Cerebellar cortex (tissue), 1 donor: ENCODE measurements at regions not wholly inside any gene's neighbourhood (a gene's known extent, or its start where the extent isn't known, plus 50 kb on each side); places are given as distances from the start of the nearest gene placed in this dataset.

Source experiments
- DNase-seq: peaks from one replicate; pipeline ENCODE4 v3.0.0-alpha.2; 2015; ENCODE audit warnings: low spot score

- no peak for DNase-seq
These were observed 92.0 kb upstream of the GPR26 start for GRCh38 chr10:123574109-123574698.

DNA sequence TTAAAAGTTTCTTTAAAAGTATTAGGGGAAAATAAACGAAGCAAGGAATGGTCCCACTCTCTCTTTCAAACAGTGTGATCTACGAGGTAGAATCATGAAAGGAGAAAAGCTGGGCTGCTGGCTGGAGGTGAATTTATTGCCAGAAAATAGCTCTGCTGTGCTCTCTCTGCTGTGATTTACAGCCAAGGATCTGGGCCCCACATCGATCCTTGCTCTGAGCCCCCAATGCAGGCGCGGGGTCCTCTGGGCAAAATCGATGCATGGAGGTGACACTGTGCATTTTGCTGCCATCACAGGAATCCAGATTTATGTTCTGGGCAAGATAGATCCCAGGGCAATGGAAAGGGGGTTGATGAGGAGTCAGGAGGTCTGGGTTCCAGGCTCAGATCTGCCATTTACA lies 91.0 kb upstream of the GPR26 start:
- no peak for DNase-seq

GRCh38 chr10:123576706-123577105 lies 89.4 kb upstream of the GPR26 start:
- no peak for DNase-seq

- no peak for DNase-seq
These were observed 88.2 kb upstream of the GPR26 start for GRCh38 chr10:123577921-123578461.

- DNase-seq = no peak
These were observed 87.4 kb upstream of the GPR26 start for GRCh38 chr10:123578721-123579120.

DNA sequence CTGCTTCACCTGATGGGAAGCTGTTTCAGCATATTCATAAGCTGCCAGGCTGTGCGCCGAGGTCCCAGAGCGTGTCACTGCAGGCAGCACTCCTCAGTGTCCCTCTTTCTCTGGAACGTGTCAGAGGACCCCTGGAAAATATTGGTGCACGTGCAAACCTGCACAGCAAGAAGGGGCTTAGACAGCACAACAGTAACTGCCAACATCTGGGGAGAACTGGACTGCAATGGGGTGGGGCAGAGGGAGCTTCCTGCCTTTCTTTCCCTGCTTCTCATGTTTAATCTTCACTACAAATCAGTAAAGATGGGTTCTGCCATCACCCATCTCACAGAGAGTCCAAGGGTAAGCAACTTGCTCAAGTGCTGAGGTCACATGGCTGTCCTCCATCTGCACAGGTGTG lies 86.5 kb upstream of the GPR26 start:
- DNase-seq = no peak

GRCh38 chr10:123580426-123580825 lies 85.7 kb upstream of the GPR26 start:
- DNase-seq = no peak

- DNase-seq = no peak
These were observed 84.5 kb upstream of the GPR26 start for GRCh38 chr10:123581656-123582055.

DNA sequence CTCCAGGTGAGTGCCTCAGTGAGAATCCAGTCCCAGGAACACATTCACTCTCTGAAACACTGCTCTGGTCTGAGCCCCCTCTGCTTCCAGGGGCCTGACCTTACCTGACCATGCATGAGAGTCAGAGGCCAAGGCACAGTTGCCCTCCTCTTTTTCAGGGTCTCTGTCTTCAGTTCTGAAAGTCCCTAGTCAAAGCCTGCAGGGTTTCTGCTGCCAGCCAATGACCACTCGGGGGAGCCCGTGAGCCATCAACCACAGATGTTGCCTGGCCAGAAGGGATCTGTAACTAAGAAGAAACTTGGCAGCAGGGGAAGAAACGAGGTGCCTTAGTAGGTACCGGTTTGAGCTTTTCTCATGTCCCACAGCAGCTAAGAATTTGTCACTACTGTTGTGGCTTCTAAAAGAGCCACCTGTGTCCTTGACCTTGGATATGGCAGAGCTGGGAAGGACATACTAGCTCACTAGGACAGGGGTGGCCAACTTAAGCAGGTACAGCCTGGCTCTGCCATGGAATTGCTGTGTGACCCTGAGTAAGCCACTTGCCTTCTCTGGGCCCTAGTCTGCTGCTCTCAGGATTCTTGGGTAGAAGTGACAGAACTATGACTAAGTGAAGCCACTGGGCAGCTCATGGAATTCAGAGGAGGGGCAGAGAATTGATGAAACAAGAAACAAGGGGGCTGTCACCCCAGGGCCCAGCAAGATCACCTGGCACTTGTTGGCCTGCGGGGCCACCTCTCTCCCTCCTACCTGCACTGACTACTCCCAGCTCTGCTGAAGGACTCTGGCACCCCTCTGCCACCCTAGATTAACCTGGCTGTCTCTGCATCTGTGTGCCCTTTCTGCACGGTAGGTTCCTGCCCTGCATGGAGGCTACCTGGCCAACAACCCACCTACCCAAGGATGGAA lies 83.8 kb upstream of the GPR26 start:
- DNase-seq = peak; percentile 67

DNA sequence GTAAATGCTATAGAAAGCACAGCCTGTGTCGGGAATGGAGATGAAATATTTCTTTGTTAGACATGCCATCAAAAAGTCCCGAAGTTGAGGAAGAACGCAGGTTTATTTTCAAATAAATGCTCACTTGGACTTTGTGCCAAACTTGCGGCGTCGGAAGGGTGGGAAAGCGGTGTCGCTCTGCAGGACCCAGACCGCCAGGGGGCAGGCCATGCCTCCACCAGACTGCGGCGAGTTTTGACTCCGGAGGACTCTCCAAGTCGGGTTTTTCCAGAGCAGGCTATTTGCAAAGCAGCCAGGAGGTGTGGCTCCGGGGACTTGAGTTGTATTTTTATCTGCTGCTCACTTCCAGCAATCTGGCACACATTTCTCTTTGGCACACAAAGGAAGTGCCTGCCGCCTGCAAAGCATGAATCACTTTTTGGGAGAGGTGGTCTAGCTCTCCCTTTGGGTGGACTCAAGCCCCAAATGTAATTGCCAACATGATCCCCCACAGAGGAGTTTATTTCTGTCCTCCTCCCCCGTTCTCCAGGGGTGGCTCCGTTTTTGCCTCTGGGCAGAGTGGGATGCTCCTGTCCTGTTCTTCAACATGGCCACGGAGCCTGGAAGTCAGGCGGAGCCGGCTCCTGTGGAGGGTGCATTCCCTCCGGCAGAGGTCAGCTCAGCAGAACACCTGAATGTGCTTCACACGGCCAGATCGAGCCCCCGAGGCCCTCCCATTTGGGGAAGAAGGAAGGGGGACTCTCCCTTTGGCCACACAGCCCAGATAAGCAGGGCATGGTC lies 82.3 kb upstream of the GPR26 start:
- DNase-seq = peak; percentile 61

DNA sequence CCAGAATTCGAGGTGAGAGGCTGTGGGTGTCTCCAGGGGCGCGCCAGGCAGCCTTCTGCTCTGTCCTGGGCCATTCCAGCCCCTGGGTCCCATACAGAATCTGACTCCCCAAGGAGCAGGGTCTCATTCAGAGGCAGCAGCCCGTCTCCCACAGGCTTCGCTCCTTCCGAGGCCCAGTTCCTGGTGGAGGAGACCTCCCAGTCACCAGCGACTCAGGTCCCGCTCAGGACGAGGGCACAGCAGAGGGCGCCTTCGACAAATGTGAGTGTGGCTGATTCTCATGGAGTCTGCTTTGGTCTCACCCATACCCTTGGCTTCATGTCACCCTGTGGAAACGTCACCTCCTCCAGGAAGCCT lies 81.8 kb upstream of the GPR26 start:
- DNase-seq = no peak

DNA sequence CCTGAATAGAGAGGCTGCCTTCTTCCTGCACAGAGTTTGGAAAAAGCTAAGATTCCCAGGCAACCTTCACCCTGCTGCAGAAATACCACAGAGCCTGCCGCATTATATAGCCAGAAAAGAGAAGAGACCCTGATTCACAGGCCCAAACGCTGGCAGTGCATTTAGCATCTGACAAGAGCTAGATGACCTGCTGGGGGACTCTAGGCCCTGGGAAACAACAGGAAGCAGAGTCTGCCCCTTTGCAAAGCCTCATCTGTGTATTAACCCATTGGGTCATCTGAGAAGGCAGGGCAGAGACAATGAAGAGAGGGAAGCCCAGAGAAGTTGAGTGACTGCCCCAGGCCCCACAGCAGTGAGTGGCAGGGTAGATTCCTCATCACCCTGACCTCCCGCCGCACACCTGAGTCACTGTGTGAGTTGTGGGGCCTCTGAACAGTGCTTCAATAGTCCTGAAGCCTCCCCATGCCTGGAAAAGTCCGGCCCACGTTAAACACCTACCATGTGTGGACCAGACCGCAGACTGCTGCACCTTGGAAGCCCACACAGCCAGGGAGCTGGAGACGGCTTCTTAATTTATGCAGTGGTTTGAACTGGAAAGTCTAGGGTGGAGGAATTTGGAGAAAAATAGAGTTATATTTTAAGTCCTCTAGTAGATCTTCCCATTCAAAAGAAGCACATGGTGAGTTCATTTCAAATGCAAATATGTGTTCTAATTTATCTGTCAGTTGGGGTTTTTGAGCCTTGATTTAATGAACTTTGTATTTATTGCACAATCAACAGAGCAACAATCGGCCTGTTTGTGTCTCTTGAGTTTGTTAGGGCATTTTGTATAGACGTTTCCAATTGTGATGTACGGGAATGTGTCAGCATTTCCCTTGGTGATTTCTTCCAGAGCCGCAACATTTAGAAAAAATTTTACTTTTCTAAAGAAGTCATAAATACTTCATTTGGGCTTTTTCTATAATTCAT lies 80.4 kb upstream of the GPR26 start:
- no peak for DNase-seq

- no peak for DNase-seq
These were observed 79.0 kb upstream of the GPR26 start for GRCh38 chr10:123587110-123587509.

DNA sequence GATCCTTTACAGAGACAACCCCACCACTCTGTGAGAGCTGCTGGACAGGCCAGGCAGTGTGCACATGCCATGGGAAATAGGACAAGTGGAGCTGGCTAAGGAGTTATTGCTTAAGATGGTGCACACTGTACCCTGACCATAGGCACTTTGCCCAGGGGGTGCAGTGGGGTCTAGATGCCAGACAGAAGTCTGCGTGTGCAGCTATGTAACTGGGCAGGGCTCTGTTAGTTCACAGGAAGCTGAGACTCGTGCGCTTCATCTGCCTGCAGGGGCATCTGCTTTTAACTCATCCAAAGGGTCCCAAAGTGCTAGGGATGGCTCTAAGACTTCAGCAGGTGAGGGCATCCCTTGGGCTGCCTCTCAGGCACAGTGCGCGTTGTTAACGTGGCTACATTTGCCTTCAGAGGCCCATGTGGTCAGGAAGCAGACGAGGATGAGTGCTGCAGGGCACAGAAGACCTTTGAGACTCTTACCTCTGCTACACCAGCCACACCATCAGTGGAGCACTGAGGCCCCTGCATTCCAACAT lies 77.7 kb upstream of the GPR26 start:
- no peak for DNase-seq

DNA sequence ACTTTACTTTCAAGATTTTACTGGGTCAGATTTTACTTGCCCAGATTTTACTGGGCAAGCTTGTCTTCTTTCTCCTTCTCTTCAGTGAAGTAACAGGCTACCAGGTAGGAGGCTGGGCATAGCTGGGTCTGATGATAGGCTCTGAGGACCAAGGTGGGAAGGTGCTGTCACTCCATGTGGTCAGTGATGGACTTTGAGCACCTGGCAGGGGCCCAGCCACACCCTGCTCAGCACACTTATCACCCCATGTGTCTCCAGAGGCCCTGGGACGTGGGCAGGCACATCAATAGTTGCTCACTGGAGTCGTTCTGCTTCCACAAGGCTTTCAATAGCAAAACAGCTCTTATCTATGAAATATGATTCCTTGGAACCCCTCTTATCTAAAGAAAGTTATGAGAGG lies 70.5 kb upstream of the GPR26 start:
- no peak for DNase-seq

DNA sequence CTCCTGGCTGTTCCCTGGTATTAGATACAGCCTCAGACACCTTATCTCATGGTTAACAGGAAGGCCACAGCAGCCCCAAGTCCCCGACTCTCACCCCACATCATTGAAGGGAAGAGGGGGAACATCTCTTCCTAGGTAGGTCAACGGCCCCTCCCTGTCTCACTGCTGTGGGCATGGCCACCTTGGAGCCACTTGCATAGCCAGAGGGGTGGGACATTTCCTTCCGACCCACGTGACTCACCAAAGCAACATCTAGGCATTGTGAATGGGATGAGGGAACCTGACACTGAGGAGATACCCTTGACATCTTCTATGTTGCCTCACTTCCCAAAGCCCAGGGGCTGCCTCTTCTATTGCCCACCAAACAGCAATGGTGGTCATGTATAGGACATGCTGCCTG lies 68.5 kb upstream of the GPR26 start:
- DNase-seq = no peak

DNA sequence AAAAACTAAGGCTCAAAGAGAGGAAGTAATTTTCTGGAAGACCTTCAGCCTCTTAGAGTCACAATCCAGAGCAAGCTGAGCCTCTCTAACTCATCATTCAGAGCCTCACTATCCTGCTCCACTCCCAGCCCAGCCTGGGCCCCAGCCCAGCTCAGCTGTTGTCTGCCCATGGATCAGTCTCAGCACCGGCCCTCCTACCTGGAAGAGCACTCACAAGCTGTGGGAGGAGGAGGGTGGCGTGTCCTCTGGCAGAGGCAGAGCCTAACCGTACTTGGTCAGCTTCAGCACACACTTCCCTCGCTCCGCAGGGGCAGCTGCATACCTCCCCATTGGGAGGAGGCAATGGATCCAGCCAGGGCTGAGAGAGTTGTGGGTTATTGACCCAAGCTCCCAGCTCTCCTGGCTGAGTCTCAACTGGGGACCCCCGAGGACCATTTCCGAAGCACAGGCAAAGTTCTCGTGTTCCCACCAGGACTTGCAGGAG lies 66.7 kb upstream of the GPR26 start:
- DNase-seq = no peak

DNA sequence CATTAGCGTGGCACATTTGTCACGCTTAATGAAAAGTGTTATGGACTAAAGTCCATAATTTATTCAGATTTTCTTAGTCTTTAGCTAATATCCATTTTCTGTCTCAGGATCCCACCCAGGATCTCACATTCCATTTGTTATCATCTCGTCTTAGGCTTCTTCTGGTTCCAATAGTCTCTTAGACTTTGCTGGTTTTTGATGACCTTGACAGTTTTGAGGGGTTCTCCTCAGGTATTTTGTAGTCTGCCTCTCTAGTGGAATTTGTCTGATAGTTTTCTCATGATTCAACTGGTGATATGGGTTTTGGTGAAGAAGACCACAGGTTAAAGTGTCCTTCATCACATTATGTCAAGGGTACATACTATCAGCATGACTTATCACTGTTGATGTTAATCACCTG lies 66.0 kb upstream of the GPR26 start:
- DNase-seq = no peak

DNA sequence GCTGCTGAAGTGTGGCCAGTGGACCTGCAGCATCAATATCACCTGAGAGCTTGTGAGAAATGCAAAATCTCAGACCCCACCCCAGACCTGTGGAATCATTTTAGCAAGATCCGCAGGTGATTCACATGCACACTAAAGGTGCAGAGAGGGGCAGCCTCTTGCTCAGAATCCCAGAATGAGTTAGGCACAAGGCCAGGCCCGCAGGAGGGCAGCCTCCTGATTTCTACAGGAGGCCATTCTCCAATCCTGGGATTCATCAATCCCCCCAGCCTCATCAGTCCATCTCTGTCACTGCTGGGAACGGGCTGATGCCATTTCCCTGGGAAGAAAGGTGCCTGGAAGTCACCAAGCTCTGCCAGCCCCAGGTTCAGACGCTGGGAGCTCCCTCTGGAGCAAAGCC lies 63.0 kb upstream of the GPR26 start:
- DNase-seq = no peak

DNA sequence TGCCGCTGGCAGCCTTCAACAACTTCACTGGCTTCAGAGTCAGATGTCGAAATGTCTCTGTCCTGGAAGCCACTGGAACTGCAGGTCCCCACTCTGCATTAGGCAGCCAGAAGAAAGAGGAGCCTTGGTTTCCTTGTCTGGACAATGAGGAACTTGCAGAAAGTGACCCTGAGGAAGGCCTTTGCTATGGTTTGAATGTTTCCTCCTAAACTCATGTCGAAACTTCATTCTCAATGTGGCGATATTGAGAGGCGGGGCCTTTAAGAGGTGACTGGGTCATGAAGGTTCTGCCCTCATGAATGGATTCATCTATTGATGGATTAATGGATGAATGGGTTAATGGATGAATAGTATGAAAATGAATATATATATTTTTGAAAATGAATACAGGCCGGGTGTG lies 61.6 kb upstream of the GPR26 start:
- no peak for DNase-seq

GRCh38 chr10:123606006-123606405 lies 60.1 kb upstream of the GPR26 start:
- no peak for DNase-seq
